Cardiac septum (tissue), 1 donor: ENCODE measurements at regions not wholly inside any gene's neighbourhood (a gene's known extent, or its start where the extent isn't known, plus 50 kb on each side); places are given as distances from the start of the nearest gene placed in this dataset.
"Not testable (repeated sequence)": the region's sequence is repeated elsewhere in the genome, so short reads cannot be mapped to it uniquely, and the experiment has no call there.

Source experiments
- DNase-seq: peaks from one replicate; pipeline ENCODE4 v3.0.0-alpha.2; 2020; ENCODE audit warnings: low spot score
- intact Hi-C: fragments of 100-400 bp; cut with DNase I; formaldehyde crosslinking; loops from one replicate; pipeline ENCODE4 v1.14.0; 2022
- donor health status: DM: no; HTN: no; CAD: no.

- peak; percentile 22 for DNase-seq
- intact Hi-C loops, result not testable (repeated sequence)
These were observed 53.5 kb upstream of the JADE2 start for GRCh38 chr5:134471858-134472449.

GRCh38 chr5:134468921-134469400, 56.5 kb upstream of the JADE2 start:
- DNase-seq, result peak; percentile 39
- intact Hi-C loops, result loop anchor here (5.0 kb wide), 1 partner anchor 103 kb away; no protein-coding TSS in a partner anchor

- intact Hi-C loops, result loop anchor here (2.0 to 5.0 kb wide), 3 partner anchors 28 to 105 kb away; no protein-coding TSS in a partner anchor
- DNase-seq, result peak; percentile 31
These were observed 55.5 kb upstream of the CDKN2AIPNL start for GRCh38 chr5:134467231-134467630.

GRCh38 chr5:134466241-134467069, 54.8 kb upstream of the CDKN2AIPNL start:
- peak; percentile 95 for DNase-seq
- intact Hi-C loops, result loop anchor here (1.0 to 5.0 kb wide), 6 partner anchors 28 to 106 kb away; partner anchors contain the start of gene UBE2B

- DNase-seq, result peak; percentile 95
- intact Hi-C loops, result loop anchor here (1.0 to 5.0 kb wide), 6 partner anchors 27 to 106 kb away; partner anchors contain the start of gene UBE2B
These were observed 54.1 kb upstream of the CDKN2AIPNL start for GRCh38 chr5:134465816-134466240.

GRCh38 chr5:134464988-134465815, 53.5 kb upstream of the CDKN2AIPNL start:
- intact Hi-C loops, result loop anchor here (5.0 kb wide), 1 partner anchor 107 kb away; no protein-coding TSS in a partner anchor
- DNase-seq, result peak; percentile 54

GRCh38 chr5:134463991-134464760, 52.5 kb upstream of the CDKN2AIPNL start:
- intact Hi-C loops, result no loop called here
- DNase-seq, result peak; percentile 39

GRCh38 chr5:134463176-134463720, 51.6 kb upstream of the CDKN2AIPNL start:
- intact Hi-C loops, result no loop called here
- peak; percentile 60 for DNase-seq

- DNase-seq, result peak; percentile 43
- intact Hi-C loops, result no loop called here
These were observed 51.1 kb upstream of the CDKN2AIPNL start for GRCh38 chr5:134462761-134463160.

GRCh38 chr5:134462047-134462575, 50.4 kb upstream of the CDKN2AIPNL start:
- peak; percentile 33 for DNase-seq
- intact Hi-C loops, result no loop called here
